Liver (tissue), 8 donors: ENCODE measurements at regions not wholly inside any gene's neighbourhood (a gene's known extent, or its start where the extent isn't known, plus 50 kb on each side); places are given as distances from the start of the nearest gene placed in this dataset.

Experiments used
- DNase-seq: peaks from one replicate; pipeline ENCODE4 v3.0.0-alpha.2; 2017; ENCODE audit warnings: low spot score
- H3K27ac ChIP-seq, 2 donors: one replicate each; pipeline ENCODE4 v1.7.0; 2013; ENCODE audit warnings: inconsistent platforms in 2 of 2, low read length in 2 of 2, control low read depth in 1 of 2, low read depth in 1 of 2, mild to moderate bottlenecking in 1 of 2
- H3K27me3 ChIP-seq, 4 donors: one replicate each; pipeline versions ENCODE4 v1.6.1 to v1.7.0; 2013; ENCODE audit warnings: low read length in 3 of 4, inconsistent platforms in 1 of 4, mild to moderate bottlenecking in 1 of 4, moderate library complexity in 1 of 4; ENCODE audit not compliant: control insufficient read depth in 4 of 4, insufficient read depth in 4 of 4
- H3K36me3 ChIP-seq, 4 donors: one replicate each; pipeline versions ENCODE4 v1.6.1 to v1.7.0; 2013; ENCODE audit warnings: low read length in 3 of 4, mild to moderate bottlenecking in 3 of 4, low read depth in 1 of 4, moderate library complexity in 1 of 4; ENCODE audit not compliant: control insufficient read depth in 4 of 4, insufficient read depth in 3 of 4
- H3K4me1 ChIP-seq, 4 donors: one replicate each; pipeline versions ENCODE4 v1.6.1 to v1.7.0; 2013; ENCODE audit warnings: low read length in 3 of 4, mild to moderate bottlenecking in 3 of 4, moderate library complexity in 1 of 4; ENCODE audit not compliant: control insufficient read depth in 4 of 4, insufficient read depth in 4 of 4
- H3K4me3 ChIP-seq, 3 donors: one replicate each; pipeline versions ENCODE4 v1.6.1 to v1.7.0; 2013; ENCODE audit warnings: low read length in 3 of 3, control low read depth in 1 of 3, low read depth in 1 of 3, mild to moderate bottlenecking in 1 of 3
- H3K9ac ChIP-seq, 2 donors: one replicate each; pipeline ENCODE4 v1.7.0; 2013; ENCODE audit warnings: low read length in 2 of 2, mild to moderate bottlenecking in 2 of 2, moderate library complexity in 2 of 2, control low read depth in 1 of 2, low read depth in 1 of 2
- H3K9me3 ChIP-seq, 4 donors: one replicate each; pipeline versions ENCODE4 v1.6.1 to v1.7.0; 2013; ENCODE audit warnings: low read length in 3 of 4; ENCODE audit not compliant: control insufficient read depth in 4 of 4
- CTCF ChIP-seq: fragments of 150-350 bp; IDR thresholded peaks from 2 replicates; pipeline ENCODE4 v1.5.1; 2017; ENCODE audit warnings: improper control_type of control experiment, low read depth, low read length; ENCODE audit not compliant: missing input control
- EGR1 ChIP-seq, 2 donors: IDR thresholded peaks; 2 replicates each; pipeline ENCODE4 v1.6.1; 2016 to 2018; ENCODE audit warnings: antibody characterized with exemption in 2 of 2, low read depth in 2 of 2
- FOXA1 ChIP-seq: IDR thresholded peaks from 2 replicates; pipeline ENCODE4 v1.6.1; 2016; ENCODE audit warnings: antibody characterized with exemption
- FOXA2 ChIP-seq: IDR thresholded peaks from 2 replicates; pipeline ENCODE4 v1.6.1; 2016; ENCODE audit warnings: antibody characterized with exemption
- HNF4A ChIP-seq, 2 donors: conservative IDR thresholded peaks; 2 replicates each; pipeline ENCODE4 v1.6.1; 2016; ENCODE audit warnings: antibody characterized with exemption in 2 of 2, mild to moderate bottlenecking in 2 of 2
- HNF4G ChIP-seq: IDR thresholded peaks from 2 replicates; pipeline ENCODE4 v1.6.1; 2016; ENCODE audit warnings: antibody characterized with exemption
- NR2F2 ChIP-seq: IDR thresholded peaks from 2 replicates; pipeline ENCODE4 v1.6.1; 2016; ENCODE audit warnings: antibody characterized with exemption
- RAD21 ChIP-seq, 2 donors: IDR thresholded peaks; 2 replicates each; pipeline ENCODE4 v1.6.1; 2016; ENCODE audit warnings: antibody characterized with exemption in 2 of 2, mild to moderate bottlenecking in 2 of 2
- REST ChIP-seq: IDR thresholded peaks from 2 replicates; pipeline ENCODE4 v1.6.1; 2016; ENCODE audit warnings: antibody characterized with exemption, mild to moderate bottlenecking
- RXRA ChIP-seq, 2 donors: IDR thresholded peaks; 2 replicates each; pipeline ENCODE4 v1.6.1; 2017 to 2018; ENCODE audit warnings: antibody characterized with exemption in 2 of 2, mild to moderate bottlenecking in 1 of 2
- TAF1 ChIP-seq: conservative IDR thresholded peaks from 2 replicates; pipeline ENCODE4 v1.6.1; 2016; ENCODE audit warnings: antibody characterized with exemption, mild to moderate bottlenecking
- WGBS: extraction: QIAGEN DNeasy Blood & Tissue Kit; methylation state at CpG from one replicate; pipeline ENCODE4 v1.1.7; 2013; 5-methylcytosine and 5-hydroxymethylcytosine counted together
- donor health status: healthy.
- donor health status: healthy.
- donor health status: healthy.
- donor health status: healthy.
- donor health status: healthy.

GRCh38 chr1:221905802-221906201, 163.9 kb upstream of the DUSP10 start:
- H3K9me3 ChIP-seq, result no peaks in the 10 kb centered on the region
- H3K9ac ChIP-seq, result no peak overlapping the region
- H3K36me3 ChIP-seq, result no peaks in the 10 kb centered on the region
- no peak for TF ChIP-seq REST
- TF ChIP-seq TAF1, result no peak
- TF ChIP-seq EGR1 (IDR thresholded peaks at IDR 0.05; ENCODE audit: low read depth in 2 of 2), result no peak
- no peak for TF ChIP-seq HNF4G
- TF ChIP-seq HNF4A (conservative IDR thresholded peaks at IDR 0.05), result no peak
- no peak for TF ChIP-seq FOXA1
- TF ChIP-seq NR2F2, result no peak
- H3K27ac ChIP-seq, result no peak overlapping the region
- no peak overlapping the region for H3K4me3 ChIP-seq
- H3K4me1 ChIP-seq, result no peaks in the 10 kb centered on the region
- no peaks in the 10 kb centered on the region for H3K27me3 ChIP-seq
- no peak for DNase-seq
- 68% methylated on average over 2 of the region's 2 CpGs for WGBS

DNA sequence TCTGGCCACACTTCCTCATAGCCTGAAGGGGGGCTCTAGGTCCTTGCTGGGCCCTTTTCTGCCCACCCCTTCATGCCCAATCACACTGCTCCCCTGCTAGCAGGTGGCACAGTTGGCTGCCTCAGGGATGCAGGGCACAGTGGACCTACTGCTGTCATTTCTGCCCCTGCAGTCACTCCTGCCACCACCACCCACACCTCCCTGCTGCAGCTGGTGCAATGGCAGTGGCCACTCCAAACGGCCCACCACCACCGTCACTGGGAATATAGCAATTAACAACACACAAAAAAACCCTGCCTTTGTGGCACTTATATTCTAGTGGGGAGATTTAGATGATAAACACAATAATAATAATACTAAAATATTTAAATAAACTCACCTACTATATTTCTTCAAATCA, 162.4 kb upstream of the DUSP10 start:
- H3K27me3 ChIP-seq, result no peaks in the 10 kb centered on the region
- TF ChIP-seq RAD21 (IDR thresholded peaks at IDR 0.05) (no peak), REST (no peak), TAF1 (no peak), HNF4A (conservative IDR thresholded peaks at IDR 0.05) (no peak), RXRA (IDR thresholded peaks at IDR 0.05) (no peak), FOXA2 (no peak), CTCF (no peak)
- no peaks in the 10 kb centered on the region for H3K36me3 ChIP-seq
- no peak overlapping the region for H3K4me3 ChIP-seq
- no peak overlapping the region for H3K9ac ChIP-seq
- H3K27ac ChIP-seq, result no peak overlapping the region
- 91% methylated on average over 2 of the region's 2 CpGs for WGBS
- no peaks in the 10 kb centered on the region for H3K4me1 ChIP-seq
- no peaks in the 10 kb centered on the region for H3K9me3 ChIP-seq
- no peak for DNase-seq
